GM12801 (cell line): ENCODE measurements at regions not wholly inside any gene's neighbourhood (a gene's known extent, or its start where the extent isn't known, plus 50 kb on each side); places are given as distances from the start of the nearest gene placed in this dataset.

Experiments
- TF ChIP-seq, protein P1 (sequence below): IDR thresholded peaks from one replicate; pipeline ENCODE4 v1.5.1; 2011; ENCODE audit warnings: control low read depth; ENCODE audit not compliant: insufficient read length; ENCODE audit errors: extremely low read depth

DNA sequence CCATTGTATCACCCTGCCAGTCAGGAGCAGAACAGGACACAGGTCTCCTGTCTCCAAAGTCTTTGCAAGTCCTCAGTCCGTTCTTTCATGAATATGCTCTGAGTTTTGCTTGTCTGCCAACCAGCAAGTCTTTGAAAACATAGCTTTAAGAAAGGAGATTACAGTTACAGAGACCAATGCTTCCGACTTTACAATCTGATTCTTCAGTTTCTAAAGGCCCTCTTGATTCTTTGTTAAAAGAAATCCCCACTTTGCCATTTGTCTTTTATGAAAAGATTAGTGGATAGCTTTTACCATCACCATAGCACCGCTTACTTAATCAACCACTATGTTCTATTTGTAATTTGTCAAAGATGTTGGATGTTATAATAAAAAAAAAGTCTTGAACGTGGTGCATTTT is 562.8 kb upstream of the BTBD3 start:
- TF ChIP-seq, protein P1, sequence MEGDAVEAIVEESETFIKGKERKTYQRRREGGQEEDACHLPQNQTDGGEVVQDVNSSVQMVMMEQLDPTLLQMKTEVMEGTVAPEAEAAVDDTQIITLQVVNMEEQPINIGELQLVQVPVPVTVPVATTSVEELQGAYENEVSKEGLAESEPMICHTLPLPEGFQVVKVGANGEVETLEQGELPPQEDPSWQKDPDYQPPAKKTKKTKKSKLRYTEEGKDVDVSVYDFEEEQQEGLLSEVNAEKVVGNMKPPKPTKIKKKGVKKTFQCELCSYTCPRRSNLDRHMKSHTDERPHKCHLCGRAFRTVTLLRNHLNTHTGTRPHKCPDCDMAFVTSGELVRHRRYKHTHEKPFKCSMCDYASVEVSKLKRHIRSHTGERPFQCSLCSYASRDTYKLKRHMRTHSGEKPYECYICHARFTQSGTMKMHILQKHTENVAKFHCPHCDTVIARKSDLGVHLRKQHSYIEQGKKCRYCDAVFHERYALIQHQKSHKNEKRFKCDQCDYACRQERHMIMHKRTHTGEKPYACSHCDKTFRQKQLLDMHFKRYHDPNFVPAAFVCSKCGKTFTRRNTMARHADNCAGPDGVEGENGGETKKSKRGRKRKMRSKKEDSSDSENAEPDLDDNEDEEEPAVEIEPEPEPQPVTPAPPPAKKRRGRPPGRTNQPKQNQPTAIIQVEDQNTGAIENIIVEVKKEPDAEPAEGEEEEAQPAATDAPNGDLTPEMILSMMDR: no peak

DNA sequence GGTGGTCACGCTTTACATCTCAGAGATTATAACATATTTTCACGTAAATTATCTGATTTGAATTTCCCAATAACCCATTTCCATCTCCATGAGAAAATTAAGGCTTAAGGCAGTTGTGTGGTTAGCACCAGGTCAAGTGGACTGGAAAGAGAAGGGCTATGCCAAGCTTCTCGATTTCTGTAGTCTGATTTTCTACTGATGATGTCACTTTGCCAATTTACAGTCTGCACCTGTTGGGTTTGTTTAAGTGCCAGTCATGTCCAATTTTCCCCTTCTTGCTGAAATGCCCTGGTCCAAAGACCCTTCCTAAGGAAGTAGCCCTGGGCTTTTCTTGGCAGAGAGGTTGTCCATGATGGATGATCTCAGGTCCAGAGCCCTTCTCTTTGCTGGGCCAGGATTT is 562.3 kb upstream of the BTBD3 start:
- TF ChIP-seq, protein P1: no peak

DNA sequence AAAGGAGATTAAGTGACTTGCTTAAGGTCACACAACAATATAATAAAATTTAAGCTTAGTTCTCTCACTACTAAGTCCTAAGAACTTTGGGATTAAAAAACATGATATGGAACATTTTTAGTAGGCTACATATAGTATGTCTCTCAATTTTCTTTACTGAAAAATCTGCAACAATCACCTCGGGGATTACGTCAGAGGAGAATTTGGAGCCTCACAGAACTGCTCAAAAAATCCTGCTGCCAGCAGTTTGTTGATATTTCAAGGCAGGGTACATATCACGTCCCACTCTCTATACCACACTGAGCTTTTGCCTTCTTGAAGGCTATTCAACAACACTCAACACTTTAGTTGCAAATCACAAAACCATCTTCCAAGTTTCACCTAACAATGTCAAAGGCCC is 561.6 kb upstream of the BTBD3 start:
- TF ChIP-seq, protein P1: no peak

DNA sequence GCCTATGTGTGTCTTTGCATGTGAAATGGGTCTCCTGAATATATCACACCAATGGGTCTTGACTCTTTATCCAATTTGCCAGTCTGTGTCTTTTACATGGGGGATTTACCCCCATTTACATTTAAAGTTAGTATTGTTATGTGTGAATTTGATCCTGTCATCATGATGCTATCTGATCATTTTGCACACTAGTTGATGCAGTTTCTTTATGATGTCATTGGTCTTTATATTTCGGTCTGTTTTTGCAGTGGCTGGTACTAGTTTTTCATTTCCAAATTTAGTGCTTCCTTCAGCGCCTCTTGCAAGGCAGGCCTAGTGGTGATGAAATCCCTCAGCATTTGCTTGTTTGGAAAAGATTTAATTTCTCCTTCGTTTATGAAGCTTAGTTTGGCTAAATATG is 555.2 kb upstream of the BTBD3 start:
- TF ChIP-seq, protein P1: no peak

DNA sequence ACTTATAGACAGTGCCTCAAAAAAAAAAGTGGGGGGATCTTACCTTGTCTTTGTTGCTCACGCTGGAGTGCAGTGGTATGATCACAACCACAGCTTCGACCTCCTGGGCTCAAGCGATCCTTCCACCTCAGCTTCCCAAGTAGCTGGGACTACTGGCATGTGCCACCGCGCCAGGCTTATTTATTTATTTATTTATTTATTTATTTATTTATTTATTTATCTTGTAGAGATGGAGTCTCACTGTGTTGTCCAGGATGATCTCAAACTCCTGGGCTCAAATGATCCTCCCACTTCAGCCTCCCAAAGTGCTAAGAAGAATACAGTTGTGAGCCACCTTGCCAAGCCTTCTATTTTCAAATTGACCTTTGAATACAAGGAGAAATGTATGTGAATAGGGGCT is 553.0 kb upstream of the BTBD3 start:
- TF ChIP-seq, protein P1: no peak

DNA sequence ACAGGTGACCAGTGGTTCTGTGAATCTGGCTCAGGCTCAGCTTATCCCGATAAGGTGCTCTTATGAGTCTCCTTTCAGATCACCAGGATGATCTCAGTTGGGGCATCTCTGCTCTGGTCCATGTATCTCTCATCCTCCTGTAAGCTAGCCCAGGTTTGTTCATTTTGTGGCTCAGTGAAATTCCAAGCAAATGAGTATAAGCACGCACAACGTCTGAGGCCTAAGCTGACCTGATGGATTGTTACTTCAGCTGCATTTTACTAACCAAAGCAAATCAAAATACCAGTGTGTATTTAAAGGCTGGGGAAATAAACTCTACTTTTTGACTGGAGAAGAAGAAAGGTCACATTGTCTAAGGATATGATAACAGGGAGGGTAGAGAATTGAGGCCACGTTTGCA is 551.0 kb upstream of the BTBD3 start:
- TF ChIP-seq, protein P1: no peak

DNA sequence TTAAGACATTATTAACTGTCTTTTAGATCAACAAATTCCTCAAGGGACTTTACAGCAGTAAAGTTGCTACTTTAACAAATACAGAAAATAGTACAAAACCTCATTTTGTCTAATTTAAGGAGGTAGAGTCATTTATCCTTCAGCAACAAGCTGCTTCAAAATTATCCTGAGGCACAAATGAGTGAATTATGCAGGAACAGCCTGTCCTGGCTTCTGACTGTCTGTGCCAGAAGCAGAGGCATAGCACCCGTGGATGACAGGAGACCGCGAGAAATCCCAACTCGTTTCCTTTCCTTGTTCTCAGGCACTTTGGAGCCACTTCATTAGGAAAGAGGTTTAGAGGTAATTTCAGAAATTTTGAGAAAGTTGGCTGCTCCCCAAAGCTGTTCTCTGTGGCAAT is 549.2 kb upstream of the BTBD3 start:
- TF ChIP-seq, protein P1: no peak

DNA sequence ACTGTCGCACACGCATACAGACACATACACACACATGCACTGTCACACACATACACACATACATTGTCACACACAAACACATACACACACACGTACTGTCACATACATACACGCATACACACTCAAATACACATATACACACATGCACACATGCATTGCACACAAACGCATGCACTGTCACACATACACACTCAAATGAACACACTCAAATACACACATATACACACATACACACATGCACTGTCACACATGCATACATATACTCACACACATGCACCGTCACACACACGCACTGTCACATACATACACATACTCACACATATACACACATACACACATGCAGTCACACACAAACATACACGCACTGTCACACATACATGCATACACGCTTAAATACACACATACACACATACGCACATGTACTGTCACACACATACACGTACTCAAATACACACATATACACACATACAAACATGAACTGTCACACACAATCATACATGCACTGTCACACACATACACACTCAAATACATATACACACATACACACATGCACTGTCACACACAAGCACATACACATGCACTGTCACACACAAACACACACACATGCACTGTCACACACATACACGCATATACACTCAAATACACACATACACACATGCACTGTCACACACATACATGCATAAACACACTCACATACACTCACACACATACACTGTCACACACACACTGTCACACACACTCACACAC is 548.6 kb upstream of the BTBD3 start:
- TF ChIP-seq, protein P1: no peak
